Fibroblast of peridontal ligament (primary cell): ENCODE measurements at regions not wholly inside any gene's neighbourhood (a gene's known extent, or its start where the extent isn't known, plus 50 kb on each side); places are given as distances from the start of the nearest gene placed in this dataset.
"Not testable (repeated sequence)": the region's sequence is repeated elsewhere in the genome, so short reads cannot be mapped to it uniquely, and the experiment has no call there.

Experiments used
- DNase-seq: peaks from one replicate; pipeline ENCODE4 v3.0.0-alpha.2; 2010; ENCODE audit errors: extremely low read depth

GRCh38 chr10:3272300-3272699 lies 99.7 kb upstream of the PITRM1 start:
- no peak for DNase-seq

- no peak for DNase-seq
These were observed 99.0 kb upstream of the PITRM1 start for GRCh38 chr10:3271354-3272115.

- DNase-seq, result no peak
These were observed 98.2 kb upstream of the PITRM1 start for GRCh38 chr10:3270577-3271316.

GRCh38 chr10:3268025-3268424 lies 95.4 kb upstream of the PITRM1 start:
- DNase-seq, result no peak

- no peak for DNase-seq
These were observed 92.5 kb upstream of the PITRM1 start for GRCh38 chr10:3265088-3265487.

GRCh38 chr10:3264161-3264761 lies 91.7 kb upstream of the PITRM1 start:
- DNase-seq, result no peak

- DNase-seq, result no peak
These were observed 91.2 kb upstream of the PITRM1 start for GRCh38 chr10:3263747-3264146.

GRCh38 chr10:3263082-3263481 lies 90.5 kb upstream of the PITRM1 start:
- DNase-seq, result no peak

- DNase-seq, result no peak
These were observed 89.3 kb upstream of the PITRM1 start for GRCh38 chr10:3261921-3262320.

- no peak for DNase-seq
These were observed 87.7 kb upstream of the PITRM1 start for GRCh38 chr10:3260066-3260834.

- no peak for DNase-seq
These were observed 86.9 kb upstream of the PITRM1 start for GRCh38 chr10:3259499-3259898.

GRCh38 chr10:3258394-3258793 lies 85.8 kb upstream of the PITRM1 start:
- no peak for DNase-seq

- no peak for DNase-seq
These were observed 83.0 kb upstream of the PITRM1 start for GRCh38 chr10:3255616-3256015.

- no peak for DNase-seq
These were observed 82.5 kb upstream of the PITRM1 start for GRCh38 chr10:3255075-3255474.

GRCh38 chr10:3253974-3254373 lies 81.4 kb upstream of the PITRM1 start:
- not testable (repeated sequence) for DNase-seq

- no peak for DNase-seq
These were observed 78.6 kb upstream of the PITRM1 start for GRCh38 chr10:3251172-3251571.

- peak; percentile 43 for DNase-seq
These were observed 76.8 kb upstream of the PITRM1 start for GRCh38 chr10:3249307-3249889.

GRCh38 chr10:3248526-3249306 lies 76.1 kb upstream of the PITRM1 start:
- peak; percentile 95 for DNase-seq

GRCh38 chr10:3245395-3245794 lies 72.8 kb upstream of the PITRM1 start:
- no peak for DNase-seq

- DNase-seq, result no peak
These were observed 69.5 kb upstream of the PITRM1 start for GRCh38 chr10:3241967-3242650.
